ENCODE measurements at regions not wholly inside any gene's neighbourhood (a gene's known extent, or its start where the extent isn't known, plus 50 kb on each side); places are given as distances from the start of the nearest gene placed in this dataset.
"Not testable (repeated sequence)": the region's sequence is repeated elsewhere in the genome, so short reads cannot be mapped to it uniquely, and the experiment has no call there.

- no peak for DNase-seq
These were observed 241.6 kb downstream of the CDK5RAP2 start for GRCh38 chr9:120338340-120338739.

- no peak for DNase-seq
These were observed 242.8 kb downstream of the CDK5RAP2 start for GRCh38 chr9:120337131-120337530.

- no peak for DNase-seq
These were observed 243.2 kb downstream of the CDK5RAP2 start for GRCh38 chr9:120336753-120337090.

- DNase-seq: no peak
These were observed 243.8 kb downstream of the CDK5RAP2 start for GRCh38 chr9:120336021-120336752.

GRCh38 chr9:120331913-120332312 lies 248.1 kb downstream of the CDK5RAP2 start:
- no peak for DNase-seq

- DNase-seq: no peak
These were observed 249.9 kb downstream of the CDK5RAP2 start for GRCh38 chr9:120330031-120330430.

GRCh38 chr9:120327322-120327721 lies 252.6 kb downstream of the CDK5RAP2 start:
- no peak for DNase-seq

- DNase-seq: no peak
These were observed 253.8 kb downstream of the CDK5RAP2 start for GRCh38 chr9:120326049-120326693.

GRCh38 chr9:120324996-120325642 lies 254.8 kb downstream of the CDK5RAP2 start:
- DNase-seq: no peak

GRCh38 chr9:120324461-120324860 lies 255.5 kb downstream of the CDK5RAP2 start:
- DNase-seq: no peak

GRCh38 chr9:120323125-120323524 lies 256.8 kb downstream of the CDK5RAP2 start:
- no peak for DNase-seq

- no peak for DNase-seq
These were observed 260.5 kb downstream of the CDK5RAP2 start for GRCh38 chr9:120319452-120319851.

GRCh38 chr9:120315154-120315553 lies 264.8 kb downstream of the CDK5RAP2 start:
- no peak for DNase-seq

GRCh38 chr9:120312031-120312430 lies 267.9 kb downstream of the CDK5RAP2 start:
- DNase-seq: no peak

- no peak for DNase-seq
These were observed 269.9 kb downstream of the CDK5RAP2 start for GRCh38 chr9:120310035-120310434.

GRCh38 chr9:120308495-120308894 lies 271.5 kb downstream of the CDK5RAP2 start:
- DNase-seq: no peak

GRCh38 chr9:120307599-120307998 lies 272.4 kb downstream of the CDK5RAP2 start:
- no peak for DNase-seq

- no peak for DNase-seq
These were observed 273.4 kb downstream of the CDK5RAP2 start for GRCh38 chr9:120306561-120306960.

- no peak for DNase-seq
These were observed 273.9 kb downstream of the CDK5RAP2 start for GRCh38 chr9:120306088-120306487.

GRCh38 chr9:120304896-120305295 lies 275.1 kb downstream of the CDK5RAP2 start:
- DNase-seq: not testable (repeated sequence)

- DNase-seq: no peak
These were observed 276.4 kb downstream of the CDK5RAP2 start for GRCh38 chr9:120303519-120303918.

- no peak for DNase-seq
These were observed 280.2 kb downstream of the CDK5RAP2 start for GRCh38 chr9:120299785-120300184.

- no peak for DNase-seq
These were observed 286.0 kb downstream of the CDK5RAP2 start for GRCh38 chr9:120294003-120294402.

- DNase-seq: no peak
These were observed 287.4 kb downstream of the CDK5RAP2 start for GRCh38 chr9:120292606-120293005.

Measured in cerebellar nuclear complex (tissue), 1 donor.